GDM1 (cell line): ENCODE measurements at regions not wholly inside any gene's neighbourhood (a gene's known extent, or its start where the extent isn't known, plus 50 kb on each side); places are given as distances from the start of the nearest gene placed in this dataset.

Experiments used
- DNase-seq: peaks from one replicate; lab custom pipeline; 2025; lab: John Stamatoyannopoulos, UW

DNA sequence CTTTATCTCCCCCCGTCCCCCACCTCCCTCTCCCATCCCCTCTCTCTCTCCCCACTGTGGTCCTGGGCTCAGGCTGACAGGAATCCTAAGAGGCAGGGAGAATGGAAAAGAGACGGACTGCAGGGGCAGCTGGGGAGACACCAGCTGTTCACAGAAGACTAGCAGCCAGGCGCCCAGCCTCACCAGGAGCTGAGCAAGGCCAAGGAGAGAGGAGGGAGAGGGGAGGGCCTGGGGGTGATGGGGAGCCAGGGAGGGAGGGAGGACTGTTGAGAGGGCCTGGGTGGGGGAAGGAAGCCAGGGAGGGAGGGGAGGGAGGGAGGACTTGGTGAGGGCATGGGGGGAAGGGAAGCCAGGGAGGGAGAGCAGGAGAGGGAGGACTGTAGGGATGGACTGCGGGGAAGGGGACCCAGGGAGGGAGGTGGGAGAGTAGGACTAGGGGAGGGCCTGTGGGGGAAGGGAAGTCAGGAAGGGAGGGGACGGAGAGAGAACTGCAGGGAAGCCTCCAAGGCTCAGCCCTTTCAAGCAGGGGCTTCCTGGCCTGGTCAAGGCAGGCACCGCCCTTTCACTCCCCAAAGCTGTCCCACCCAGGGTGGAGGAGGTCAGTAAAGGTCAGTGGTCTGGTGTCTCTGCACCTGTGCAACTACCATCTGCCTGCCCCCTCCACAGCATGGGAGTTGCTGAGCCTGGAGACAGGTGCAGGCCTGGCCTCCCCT is 517.7 kb upstream of the MYT1L start:
- no peak for DNase-seq

DNA sequence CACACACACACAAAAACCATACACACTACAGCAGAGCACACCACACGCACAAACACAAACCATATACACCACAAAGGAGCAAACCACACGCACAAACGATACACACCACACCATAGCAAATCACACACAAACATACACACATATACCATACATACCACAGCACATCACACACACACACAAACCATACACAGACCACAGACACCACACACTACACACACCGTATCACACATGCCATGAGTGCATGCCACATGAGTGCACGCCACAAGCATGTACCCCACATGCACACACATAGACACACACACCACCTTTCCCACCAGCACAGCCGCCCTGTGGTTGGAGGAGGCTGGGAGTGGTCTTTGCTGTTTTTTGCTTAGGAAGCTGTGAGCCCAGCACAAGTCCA is 517.1 kb upstream of the MYT1L start:
- DNase-seq: no peak

DNA sequence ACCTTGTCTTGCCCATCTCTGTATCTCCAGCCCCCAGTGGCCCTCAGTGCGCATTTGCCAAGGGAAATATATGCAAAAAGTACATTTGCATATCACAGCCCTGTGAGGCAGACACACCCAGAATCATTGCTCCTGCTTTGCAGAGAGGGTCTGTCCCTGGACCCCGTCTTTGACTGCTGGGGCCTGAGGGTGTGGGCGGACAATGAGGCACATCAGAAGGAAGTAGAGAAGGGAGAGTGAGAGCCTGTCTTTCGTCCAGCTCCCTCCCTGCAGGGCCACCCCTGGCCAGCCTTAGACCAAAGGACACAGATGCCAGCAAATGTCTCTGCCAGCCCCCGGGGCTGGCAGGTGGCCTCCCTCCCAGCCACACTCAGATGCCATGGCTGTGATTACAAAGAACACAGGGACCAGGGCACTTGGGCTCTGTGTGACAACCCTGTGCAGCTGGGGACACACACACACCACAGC is 516.2 kb upstream of the MYT1L start:
- no peak for DNase-seq

DNA sequence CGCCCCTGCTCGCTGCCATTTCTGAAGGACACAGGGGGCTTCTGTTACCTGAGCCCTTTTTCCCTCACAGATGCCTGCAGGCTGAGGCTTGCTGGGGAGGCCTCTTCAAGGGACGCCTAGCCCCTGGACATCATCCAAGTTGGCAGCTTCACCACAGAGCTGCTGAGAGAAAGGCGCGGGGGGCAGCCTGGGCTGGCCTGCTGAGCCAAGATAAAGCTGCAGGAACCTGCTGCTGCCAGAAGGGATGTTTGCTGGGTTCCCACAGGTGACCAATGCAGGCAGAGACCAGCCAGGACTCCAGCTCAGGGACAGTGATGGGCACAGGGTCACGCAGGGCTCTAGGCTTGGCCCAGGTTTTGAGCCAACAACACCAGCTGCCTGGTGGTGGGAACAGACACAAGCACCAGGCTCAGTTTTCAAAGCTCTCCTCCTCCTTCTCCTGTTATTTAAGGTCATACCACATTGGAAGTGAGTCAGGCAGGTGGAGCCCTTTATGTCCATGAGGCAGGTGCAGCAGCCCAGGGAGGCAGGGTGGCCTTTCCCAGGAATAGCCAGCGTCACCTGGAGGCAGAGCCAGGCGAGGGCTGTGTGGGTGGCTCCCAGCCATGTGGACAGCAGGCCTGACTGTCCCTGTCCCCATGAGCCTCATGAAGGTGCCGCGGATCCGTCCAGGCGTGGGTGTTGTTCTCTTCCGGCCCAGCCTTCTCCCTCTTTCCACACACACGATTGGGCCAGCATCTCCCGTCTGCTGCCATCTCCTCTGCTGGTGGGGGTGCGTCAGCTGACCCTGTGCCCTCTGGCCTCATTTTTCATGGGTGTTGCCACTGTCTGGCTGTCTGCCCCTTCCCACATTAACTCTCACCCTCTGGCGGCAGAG is 515.5 kb upstream of the MYT1L start:
- no peak for DNase-seq

DNA sequence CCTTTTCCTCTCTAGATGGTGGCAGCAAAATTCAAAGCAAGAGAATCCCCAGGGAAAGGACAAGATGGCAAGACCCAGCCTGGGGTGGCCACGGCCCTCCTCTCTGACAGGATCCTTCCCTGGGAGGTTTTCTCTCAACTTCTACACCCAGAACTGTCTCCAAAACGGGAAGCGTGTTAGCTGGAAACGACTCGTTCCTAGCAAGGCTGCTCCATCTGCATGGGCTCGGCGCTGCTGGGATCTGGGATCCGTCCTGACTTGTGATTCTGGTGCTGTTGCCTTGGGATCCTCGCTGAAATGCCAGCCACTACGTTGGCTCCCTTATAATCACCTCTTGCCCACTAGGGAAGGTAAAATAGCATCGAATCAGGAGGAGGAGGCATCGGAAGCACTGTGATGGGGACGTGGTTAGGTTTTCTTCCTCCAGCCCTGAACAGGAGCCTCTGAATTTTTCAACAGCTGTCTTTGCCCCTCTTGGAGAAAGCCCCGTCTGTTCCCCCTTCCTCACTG is 514.8 kb upstream of the MYT1L start:
- no peak for DNase-seq

DNA sequence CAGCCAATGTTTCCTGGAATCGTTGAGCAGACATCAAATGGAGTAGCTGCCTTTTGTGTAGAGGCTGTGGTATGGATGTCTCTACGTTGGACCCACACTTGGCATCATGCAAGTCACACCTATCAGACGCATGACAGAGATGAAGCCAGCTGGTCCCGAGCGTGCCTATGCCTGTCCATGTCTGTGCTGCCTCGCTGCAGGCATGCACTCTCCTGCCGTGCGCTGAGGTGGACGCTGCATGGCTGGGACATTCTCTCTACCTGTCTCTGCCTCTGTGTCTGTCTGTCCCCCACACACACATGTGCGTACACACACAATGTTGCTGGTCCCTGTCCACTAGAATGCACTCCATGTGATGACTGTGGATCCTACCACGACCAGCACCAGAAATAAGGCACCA is 514.2 kb upstream of the MYT1L start:
- no peak for DNase-seq

DNA sequence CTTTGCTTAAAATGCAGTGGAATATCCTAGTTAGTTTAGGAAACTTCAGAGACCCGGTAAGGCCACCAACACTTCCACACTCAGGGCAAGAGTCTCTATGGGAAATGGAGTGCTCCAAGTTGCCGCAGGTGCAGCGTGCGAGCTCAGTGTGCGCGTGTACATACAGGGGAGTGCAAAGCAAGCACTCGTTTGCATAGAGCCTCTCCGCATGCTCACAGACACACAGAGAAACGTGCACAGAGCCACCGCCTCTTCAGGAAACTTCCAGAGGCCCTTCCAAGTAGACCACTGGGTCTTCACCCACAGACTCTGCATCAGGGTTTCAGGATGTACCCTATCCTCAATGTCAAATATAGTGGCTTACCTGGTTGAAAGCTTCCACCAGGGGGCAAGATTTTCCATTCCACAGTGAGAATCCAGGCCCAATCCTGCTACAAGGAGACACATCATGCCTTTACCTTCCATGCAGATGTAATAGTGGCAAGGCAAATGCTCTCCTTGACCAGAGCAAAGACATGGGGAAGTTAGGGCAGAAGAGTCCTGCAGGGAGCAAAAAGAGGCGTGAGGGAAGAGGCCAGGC is 513.0 kb upstream of the MYT1L start:
- no peak for DNase-seq

DNA sequence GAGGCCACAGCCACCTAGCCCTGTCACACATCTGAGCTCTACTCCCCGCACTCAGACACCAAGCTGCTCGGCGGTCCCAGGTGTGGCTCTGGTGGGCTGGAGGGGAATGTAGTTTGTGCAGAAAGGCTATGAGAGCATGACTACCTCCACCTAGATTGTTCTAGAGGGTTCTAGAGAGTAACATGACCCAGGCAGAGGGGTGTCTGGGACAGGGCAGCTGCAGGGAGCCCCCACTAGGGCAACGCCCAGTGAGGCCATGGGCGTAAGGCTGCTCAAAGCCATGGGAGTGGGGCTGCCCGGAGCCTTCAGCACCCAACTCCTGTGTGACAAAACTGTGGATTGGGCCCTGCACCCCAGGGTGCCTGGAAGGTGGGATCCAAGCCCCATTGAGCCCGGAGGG is 511.4 kb upstream of the MYT1L start:
- no peak for DNase-seq

DNA sequence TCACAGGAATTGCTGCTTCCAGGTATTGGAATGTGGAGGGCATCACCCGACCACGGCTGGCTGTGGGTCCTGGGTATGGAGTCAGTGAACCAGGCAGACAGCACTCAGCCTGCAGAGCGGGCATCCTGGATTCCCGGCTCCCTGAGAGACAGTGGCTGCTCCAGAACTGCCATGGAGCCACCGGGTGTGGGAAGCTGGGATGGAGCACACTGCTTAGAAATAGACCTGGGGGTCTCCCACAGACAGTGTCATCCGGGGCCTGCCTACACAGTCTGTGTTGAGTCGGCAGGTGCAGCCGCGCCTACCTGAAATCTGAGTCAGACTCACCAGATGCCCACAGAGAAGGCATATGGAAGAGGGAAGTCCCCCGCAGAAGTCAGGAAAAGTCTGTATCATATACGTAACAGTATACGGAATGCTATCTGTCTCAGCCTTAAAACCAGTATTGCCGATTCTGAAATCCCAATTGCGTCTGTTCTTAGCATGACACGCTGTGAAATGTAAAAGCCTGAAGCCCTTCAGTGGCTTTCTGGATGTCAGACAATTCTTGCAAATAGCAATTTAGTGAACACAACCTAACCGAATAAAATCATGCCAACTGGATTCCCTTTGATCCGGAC is 509.7 kb upstream of the MYT1L start:
- DNase-seq: no peak

DNA sequence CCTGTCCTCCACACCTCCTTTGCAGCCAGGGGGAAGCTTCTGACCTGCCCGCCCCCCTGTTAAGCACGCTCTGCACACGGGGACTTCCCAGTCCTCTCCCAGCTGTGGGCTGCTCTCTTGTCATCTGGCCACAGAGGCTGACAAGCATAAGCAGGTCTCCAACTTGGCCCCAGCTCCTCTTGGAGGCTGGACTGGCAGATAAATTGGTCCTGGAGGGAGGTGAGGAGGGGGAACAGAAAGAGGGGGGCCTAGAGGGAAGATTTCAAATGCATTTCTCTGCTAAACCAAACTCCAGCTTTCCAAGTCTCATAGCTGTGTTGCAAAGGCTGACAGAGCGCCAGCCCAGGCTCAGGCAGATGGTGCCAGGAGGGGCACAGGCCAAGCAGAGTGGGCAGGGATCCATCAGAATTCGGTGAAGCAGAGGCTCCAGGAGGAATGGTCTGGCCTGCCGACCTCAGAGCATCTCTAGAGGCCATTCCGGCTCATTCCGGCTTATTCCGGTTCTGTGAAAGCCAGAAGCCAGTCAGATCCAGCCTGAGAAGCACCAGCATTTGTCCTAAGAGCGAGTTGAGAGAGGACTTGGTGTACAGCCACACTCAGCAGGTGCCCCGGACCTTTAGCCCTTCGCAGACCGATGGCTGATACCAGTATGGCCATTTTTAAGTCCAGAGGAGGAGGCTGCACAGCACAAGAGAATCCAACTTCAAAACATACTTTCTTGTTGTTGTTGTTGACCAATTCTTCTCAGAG is 508.9 kb upstream of the MYT1L start:
- no peak for DNase-seq

DNA sequence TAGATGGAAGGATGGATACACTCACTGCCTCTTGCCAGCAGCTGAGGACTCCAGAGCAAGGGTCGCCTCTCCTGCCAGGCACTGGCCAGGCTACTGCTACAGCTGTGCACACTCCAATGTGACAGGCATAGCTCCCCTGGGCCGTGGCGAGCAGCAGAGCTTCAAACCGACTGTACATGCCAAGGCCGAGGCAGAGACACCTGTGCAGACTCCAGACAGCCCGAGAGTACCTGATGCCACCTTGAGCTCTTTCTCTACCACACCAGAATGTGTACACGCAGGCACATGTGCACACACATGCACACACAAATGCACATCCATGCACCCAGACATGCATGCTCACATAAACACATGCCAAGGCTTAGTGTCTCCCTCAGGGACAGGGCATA is 508.3 kb upstream of the MYT1L start:
- no peak for DNase-seq

DNA sequence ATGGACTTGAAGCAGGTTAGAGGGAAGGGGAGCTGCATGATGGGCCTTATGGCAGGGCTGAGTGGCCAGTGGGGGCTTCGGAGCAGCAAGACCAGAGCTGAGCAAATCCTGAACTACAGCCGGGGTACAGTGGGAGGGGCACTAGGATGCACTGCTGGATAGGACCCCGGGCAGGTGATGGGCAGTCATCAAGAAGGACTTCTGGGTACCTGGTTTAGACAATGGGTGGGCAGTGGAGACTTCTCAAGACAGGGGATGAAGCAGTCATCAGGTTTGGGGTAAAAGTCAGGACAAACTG is 507.4 kb upstream of the MYT1L start:
- no peak for DNase-seq

DNA sequence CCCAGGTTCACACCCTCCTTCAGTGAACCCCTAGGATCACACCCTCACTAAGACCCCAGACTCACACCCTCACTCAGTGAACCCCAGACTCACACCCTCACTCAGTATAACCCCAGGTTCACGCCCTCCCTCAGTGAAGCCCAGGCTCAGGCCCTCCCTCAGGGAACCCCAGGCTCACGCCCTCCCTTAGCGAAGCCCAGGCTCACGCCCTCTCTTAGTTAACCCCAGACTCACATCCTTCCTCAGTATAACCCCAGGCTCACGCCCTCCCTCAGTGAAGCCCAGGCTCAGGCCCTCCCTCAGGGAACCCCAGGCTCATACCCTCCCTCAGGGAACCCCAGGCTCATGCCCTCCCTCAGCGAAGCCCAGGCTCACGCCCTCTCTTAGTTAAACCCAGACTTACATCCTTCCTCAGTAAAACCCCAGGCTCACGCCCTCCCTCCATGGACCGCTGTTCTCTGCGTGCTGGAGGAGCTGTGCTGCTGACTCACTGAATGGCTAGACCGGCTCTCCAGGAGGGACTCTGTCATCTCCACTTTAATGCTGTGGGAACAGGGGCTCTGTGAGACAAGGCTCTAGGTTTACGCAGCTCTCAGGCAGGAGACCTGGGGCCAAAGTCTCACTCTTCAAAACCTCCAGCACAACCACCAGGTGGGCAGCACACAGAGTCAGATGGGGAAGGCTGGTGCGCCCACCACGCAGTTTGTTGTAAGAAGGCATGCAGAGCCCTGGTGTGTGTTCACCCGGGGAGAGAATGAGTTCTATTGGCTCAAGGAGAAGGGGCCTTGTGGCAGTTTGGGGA is 506.9 kb upstream of the MYT1L start:
- DNase-seq: no peak

DNA sequence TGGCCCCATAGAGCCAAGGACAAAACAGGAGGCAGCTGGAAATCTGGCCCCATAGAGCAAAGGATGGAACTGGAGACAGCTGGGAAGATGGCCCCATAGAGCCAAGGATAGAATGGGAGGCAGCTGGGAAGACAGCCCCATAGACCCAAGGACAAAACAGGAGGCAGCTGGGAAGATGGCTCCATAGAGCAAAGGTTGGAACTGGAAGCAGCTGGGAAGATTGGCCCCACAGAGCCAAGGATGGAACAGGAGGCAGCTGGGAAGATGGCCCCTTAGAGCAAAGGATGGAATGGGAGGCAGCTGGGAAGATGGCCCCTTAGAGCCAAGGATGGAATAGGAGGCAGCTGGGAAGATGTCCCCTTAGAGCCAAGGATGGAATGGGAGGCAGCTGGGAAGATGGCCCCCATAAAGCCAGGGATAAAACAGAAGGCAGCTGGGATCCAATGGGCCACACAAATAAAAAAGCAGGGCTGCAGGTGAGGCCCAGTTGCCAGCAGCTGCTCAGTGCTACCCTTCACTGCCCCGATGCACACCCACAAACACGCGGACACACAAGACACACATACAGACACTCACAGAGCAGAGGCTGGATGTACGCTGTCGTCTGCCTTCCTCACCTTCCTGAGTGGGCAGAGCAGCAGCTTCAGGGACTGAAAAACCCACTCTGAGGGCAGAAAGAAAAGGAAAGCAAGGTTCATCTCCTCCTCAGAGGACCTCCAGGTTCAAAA is 505.4 kb upstream of the MYT1L start:
- no peak for DNase-seq

DNA sequence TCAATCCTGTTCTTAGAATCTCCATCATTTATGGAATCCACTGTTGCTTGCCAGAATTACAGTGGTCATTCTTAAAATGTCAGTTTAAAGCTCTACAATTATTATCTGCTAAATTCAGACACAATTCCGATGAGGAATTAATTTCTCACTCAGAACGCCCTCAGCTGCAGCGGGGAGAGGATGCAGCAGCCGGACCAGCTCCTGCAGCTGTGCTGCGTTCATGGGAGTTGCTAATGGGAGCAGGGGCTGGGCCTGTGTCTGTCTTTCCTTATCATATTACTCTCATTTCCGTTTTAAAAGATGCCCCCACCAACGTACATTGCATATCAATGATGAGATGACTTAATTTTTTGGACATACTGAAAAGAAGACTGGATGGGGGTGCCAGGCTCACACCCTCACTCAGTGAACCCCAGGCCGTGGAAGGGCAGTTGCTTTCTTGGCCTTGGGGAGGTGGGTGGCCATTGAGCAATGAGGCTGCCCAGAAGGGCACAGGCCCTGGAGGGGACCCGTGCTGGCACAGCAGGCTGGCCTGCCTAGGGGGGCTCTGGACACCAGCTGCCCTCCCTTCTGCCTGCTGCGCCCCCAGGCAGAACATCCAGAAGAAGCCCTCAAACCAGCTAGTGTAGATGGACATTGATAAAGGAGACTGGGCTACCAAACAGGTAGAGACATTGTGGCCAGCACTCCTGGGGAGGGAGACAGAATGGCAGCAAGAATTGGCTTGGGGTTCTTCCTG is 503.6 kb upstream of the MYT1L start:
- no peak for DNase-seq

DNA sequence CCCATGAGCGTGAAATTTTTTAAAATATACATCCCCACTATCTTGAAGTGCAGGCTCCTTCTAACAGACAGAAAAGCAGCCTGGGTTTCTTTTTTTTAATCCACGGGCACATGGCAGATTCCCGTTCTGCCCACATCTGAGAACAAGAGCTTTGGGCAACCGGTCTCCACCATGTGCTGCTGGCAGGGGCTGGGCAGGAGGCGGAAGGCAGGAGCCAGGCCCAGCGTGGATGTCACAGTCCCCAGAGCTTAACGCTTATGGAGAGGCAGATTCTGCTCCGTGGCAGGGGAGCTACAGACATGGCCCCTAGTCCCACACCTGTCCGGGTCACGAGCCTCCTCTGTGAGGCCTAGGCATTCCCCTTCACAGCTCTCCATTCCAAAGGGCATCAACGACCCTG is 503.0 kb upstream of the MYT1L start:
- no peak for DNase-seq

DNA sequence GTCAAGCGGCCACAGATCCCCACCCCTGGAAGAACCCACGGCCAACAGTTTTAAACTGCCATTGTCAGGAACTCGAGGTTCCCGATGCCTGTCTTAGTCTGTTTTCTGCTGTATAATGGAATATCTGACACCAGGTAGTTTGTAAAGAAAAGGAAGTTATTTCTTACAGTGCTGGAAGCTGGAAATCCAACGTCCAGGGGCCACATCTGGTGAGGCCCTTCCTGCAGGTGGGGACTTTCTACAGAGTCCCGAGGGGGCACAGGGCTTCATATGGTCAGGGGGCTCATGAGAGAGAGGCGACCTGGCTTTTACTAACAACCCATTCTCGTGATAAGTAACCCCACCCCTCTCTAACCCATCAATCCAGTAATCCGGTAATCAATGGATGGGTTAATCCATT is 501.6 kb upstream of the MYT1L start:
- no peak for DNase-seq

DNA sequence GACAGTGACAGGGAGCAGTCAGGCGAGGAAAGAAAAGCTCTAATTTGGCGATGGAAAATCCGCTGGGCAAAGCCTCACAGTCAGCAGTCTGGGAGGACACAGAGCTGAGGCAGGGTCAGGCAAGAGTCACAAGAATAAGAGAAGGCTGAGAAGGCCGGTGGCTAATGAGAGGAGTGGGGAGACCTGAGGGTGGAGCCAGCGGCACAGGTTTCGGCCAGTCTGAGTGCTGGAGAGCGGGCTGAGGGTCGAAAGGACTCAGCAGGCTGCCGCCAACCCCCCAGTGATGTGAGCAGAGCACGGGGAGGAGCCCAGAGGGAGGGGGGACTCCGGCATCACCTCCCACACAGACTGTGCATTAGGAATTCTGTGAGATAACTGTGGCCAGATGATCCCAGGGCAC is 500.6 kb upstream of the MYT1L start:
- no peak for DNase-seq

DNA sequence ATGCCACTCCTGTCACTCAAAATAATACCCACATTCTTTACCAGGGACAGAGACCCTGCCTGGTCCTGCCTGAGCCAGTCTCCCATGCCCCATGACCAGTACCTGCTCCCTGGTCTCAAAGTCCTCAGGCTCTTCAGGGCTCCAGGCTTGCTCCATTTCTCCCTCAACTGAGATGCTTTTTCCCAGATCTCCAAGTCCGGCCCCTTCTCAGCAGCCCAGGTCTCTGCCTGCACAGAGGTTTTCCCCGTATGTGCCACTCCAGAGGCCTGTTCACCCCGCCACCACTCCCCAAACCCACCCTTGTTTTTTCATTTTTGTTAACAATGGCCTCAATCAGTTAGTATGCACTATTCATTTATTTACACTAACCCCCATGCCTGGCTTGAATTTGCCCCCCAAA is 499.5 kb upstream of the MYT1L start:
- DNase-seq: no peak
